Suppressor macrophage (primary cell): ENCODE measurements at regions not wholly inside any gene's neighbourhood (a gene's known extent, or its start where the extent isn't known, plus 50 kb on each side); places are given as distances from the start of the nearest gene placed in this dataset.

ENCODE experiments used
- DNase-seq, 4 experiments: peaks; one replicate each; pipeline ENCODE4 v3.0.0-alpha.2; 2020 to 2022

- DNase-seq = no peak
These were observed 911.6 kb upstream of the SEMA6A start for GRCh38 chr5:117486261-117486660.

GRCh38 chr5:117475919-117476318 lies 901.3 kb upstream of the SEMA6A start:
- DNase-seq = no peak

- DNase-seq = no peak
These were observed 898.5 kb upstream of the SEMA6A start for GRCh38 chr5:117473165-117473564.

- no peak for DNase-seq
These were observed 889.4 kb upstream of the SEMA6A start for GRCh38 chr5:117463881-117464570.

GRCh38 chr5:117461966-117462365 lies 887.3 kb upstream of the SEMA6A start:
- no peak for DNase-seq

GRCh38 chr5:117461403-117461802 lies 886.8 kb upstream of the SEMA6A start:
- DNase-seq = no peak

GRCh38 chr5:117457656-117458055 lies 883.0 kb upstream of the SEMA6A start:
- DNase-seq = no peak

GRCh38 chr5:117456866-117457470 lies 882.3 kb upstream of the SEMA6A start:
- DNase-seq = no peak

GRCh38 chr5:117455236-117456233 lies 880.9 kb upstream of the SEMA6A start:
- peak in 3 of 4 experiments; percentile 1 to 3 (median 2) for DNase-seq

- DNase-seq = peak; percentile 50 to 66 (median 62)
These were observed 880.1 kb upstream of the SEMA6A start for GRCh38 chr5:117454716-117455212.

- no peak for DNase-seq
These were observed 862.2 kb upstream of the SEMA6A start for GRCh38 chr5:117436846-117437245.

- DNase-seq = no peak
These were observed 860.6 kb upstream of the SEMA6A start for GRCh38 chr5:117435203-117435602.

- no peak for DNase-seq
These were observed 859.6 kb upstream of the SEMA6A start for GRCh38 chr5:117434254-117434653.

- no peak for DNase-seq
These were observed 859.2 kb upstream of the SEMA6A start for GRCh38 chr5:117433818-117434217.

- no peak for DNase-seq
These were observed 856.5 kb upstream of the SEMA6A start for GRCh38 chr5:117431091-117431490.

GRCh38 chr5:117425163-117425562 lies 850.5 kb upstream of the SEMA6A start:
- DNase-seq = no peak

GRCh38 chr5:117424559-117424958 lies 849.9 kb upstream of the SEMA6A start:
- no peak for DNase-seq

GRCh38 chr5:117417501-117417900 lies 842.9 kb upstream of the SEMA6A start:
- DNase-seq = no peak

GRCh38 chr5:117414926-117415325 lies 840.3 kb upstream of the SEMA6A start:
- DNase-seq = no peak

- no peak for DNase-seq
These were observed 837.1 kb upstream of the SEMA6A start for GRCh38 chr5:117411701-117412100.

GRCh38 chr5:117405197-117405596 lies 830.6 kb upstream of the SEMA6A start:
- DNase-seq = no peak

- no peak for DNase-seq
These were observed 820.0 kb upstream of the SEMA6A start for GRCh38 chr5:117394506-117395157.

- no peak for DNase-seq
These were observed 818.5 kb upstream of the SEMA6A start for GRCh38 chr5:117393125-117393524.
